ENCODE measurements at regions not wholly inside any gene's neighbourhood (a gene's known extent, or its start where the extent isn't known, plus 50 kb on each side); places are given as distances from the start of the nearest gene placed in this dataset.

- H4K20me1 ChIP-seq (ENCODE audit: insufficient read depth, low read length) = no peaks in the 10 kb centered on the region
- POLR2A ChIA-PET = no interaction called here
- BruUV-seq (replicated peaks) = no TSS peak
- no peak overlapping the region for H3K4me2 ChIP-seq (ENCODE audit: low read length)
- H3K4me1 ChIP-seq (ENCODE audit: insufficient read depth, low read length, poor library complexity, severe bottlenecking) = no peaks in the 10 kb centered on the region
- no peaks in the 10 kb centered on the region for H3K36me3 ChIP-seq (ENCODE audit: insufficient read depth, low read length)
- no peaks in the 10 kb centered on the region for H3K9me3 ChIP-seq (ENCODE audit: low read length)
- no peak overlapping the region for H2AFZ ChIP-seq (ENCODE audit: low read length)
- intact Hi-C loops (cut with micrococcal nuclease; ENCODE audit: unreplicated experiment) = no loop called here
- no peak overlapping the region for H3K27ac ChIP-seq (ENCODE audit: low read depth, low read length, poor library complexity, severe bottlenecking)
- DNase-seq (ENCODE audit: low spot score) = no peak
- TF ChIP-seq CTCF (conservative IDR thresholded peaks at IDR 0.05; ENCODE audit: low read length) (no peak), EZH2phosphoT487 (IDR thresholded peaks at IDR 0.05; ENCODE audit: borderline replicate concordance, low read depth, low read length) (no peak)
- CTCF ChIA-PET (ENCODE audit: unreplicated experiment) = no interaction called here
- H3K9me2 ChIP-seq (ENCODE audit: insufficient read depth, low read length) = no peaks in the 10 kb centered on the region
- no peak overlapping the region for H3K4me3 ChIP-seq (ENCODE audit: low read depth, low read length, poor library complexity, severe bottlenecking)
- no peaks in the 10 kb centered on the region for H3K79me2 ChIP-seq (ENCODE audit: insufficient read depth, low read depth, low read length)
These were observed 343.8 kb downstream of the CAAP1 start for GRCh38 chr9:26548781-26549290.

DNA sequence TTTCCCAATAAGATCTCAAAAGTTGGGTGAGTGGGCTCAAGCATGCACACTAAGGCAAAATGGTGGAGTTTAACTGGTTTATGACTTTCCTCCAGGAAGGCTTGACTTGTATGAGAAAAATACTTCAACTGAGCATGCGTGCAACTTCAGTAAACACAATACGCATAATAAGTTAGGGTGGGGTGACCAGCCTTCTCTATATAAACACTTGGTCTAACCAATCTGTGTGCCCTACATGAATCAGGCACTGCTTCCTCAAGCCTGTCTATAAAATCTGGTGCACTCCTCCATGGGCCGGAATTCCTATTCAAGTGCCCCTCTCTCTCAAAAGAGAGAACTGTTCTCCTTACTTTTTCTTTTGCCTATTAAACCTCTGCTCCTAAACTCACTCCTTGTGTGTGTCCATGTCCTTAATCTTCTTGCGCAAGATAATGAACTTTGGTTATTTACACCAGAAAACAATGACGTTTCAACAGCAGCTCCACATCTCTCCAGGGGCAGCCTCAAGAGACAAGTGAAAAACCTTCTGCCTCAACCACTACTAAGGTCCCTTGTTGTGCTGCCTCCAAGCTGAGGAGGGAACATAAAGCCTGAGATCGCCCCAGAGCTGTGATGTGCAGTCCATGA, 352.6 kb downstream of the CAAP1 start:
- no peak overlapping the region for H3K4me3 ChIP-seq (ENCODE audit: low read depth, low read length, poor library complexity, severe bottlenecking)
- no peaks in the 10 kb centered on the region for H3K79me2 ChIP-seq (ENCODE audit: insufficient read depth, low read depth, low read length)
- TF ChIP-seq CTCF (conservative IDR thresholded peaks at IDR 0.05; ENCODE audit: low read length) (no peak), EZH2phosphoT487 (IDR thresholded peaks at IDR 0.05; ENCODE audit: borderline replicate concordance, low read depth, low read length) (no peak)
- no peak overlapping the region for H2AFZ ChIP-seq (ENCODE audit: low read length)
- no peak overlapping the region for H3K4me2 ChIP-seq (ENCODE audit: low read length)
- H3K9me3 ChIP-seq (ENCODE audit: low read length) = no peaks in the 10 kb centered on the region
- POLR2A ChIA-PET = interaction anchor here (0.6 kb wide), 1 partner anchor 1300 kb away, joined by 3 read pairs; no protein-coding TSS in a partner anchor
- BruUV-seq (replicated peaks) = no TSS peak
- H3K9me2 ChIP-seq (ENCODE audit: insufficient read depth, low read length) = no peaks in the 10 kb centered on the region
- CTCF ChIA-PET (ENCODE audit: unreplicated experiment) = no interaction called here
- no peak for DNase-seq (ENCODE audit: low spot score)
- no peak overlapping the region for H3K27ac ChIP-seq (ENCODE audit: low read depth, low read length, poor library complexity, severe bottlenecking)
- H3K4me1 ChIP-seq (ENCODE audit: insufficient read depth, low read length, poor library complexity, severe bottlenecking) = no peaks in the 10 kb centered on the region
- no peaks in the 10 kb centered on the region for H3K36me3 ChIP-seq (ENCODE audit: insufficient read depth, low read length)
- intact Hi-C loops (cut with micrococcal nuclease; ENCODE audit: unreplicated experiment) = no loop called here
- no peaks in the 10 kb centered on the region for H4K20me1 ChIP-seq (ENCODE audit: insufficient read depth, low read length)

- Histone ChIP-seq H2AFZ (ENCODE audit: low read length) (no peak overlapping the region), H3K4me3 (ENCODE audit: low read depth, low read length, poor library complexity, severe bottlenecking) (no peak overlapping the region), H3K9me3 (ENCODE audit: low read length) (no peaks in the 10 kb centered on the region), H3K36me3 (ENCODE audit: insufficient read depth, low read length) (no peaks in the 10 kb centered on the region), H3K9me2 (ENCODE audit: insufficient read depth, low read length) (no peaks in the 10 kb centered on the region), H3K27ac (ENCODE audit: low read depth, low read length, poor library complexity, severe bottlenecking) (no peak overlapping the region), H3K4me2 (ENCODE audit: low read length) (no peak overlapping the region), H3K4me1 (ENCODE audit: insufficient read depth, low read length, poor library complexity, severe bottlenecking) (no peaks in the 10 kb centered on the region), H3K79me2 (ENCODE audit: insufficient read depth, low read depth, low read length) (no peaks in the 10 kb centered on the region), H4K20me1 (ENCODE audit: insufficient read depth, low read length) (no peaks in the 10 kb centered on the region)
- POLR2A ChIA-PET = no interaction called here
- TF ChIP-seq EZH2phosphoT487 (IDR thresholded peaks at IDR 0.05; ENCODE audit: borderline replicate concordance, low read depth, low read length) = no peak
- no peak for TF ChIP-seq CTCF (conservative IDR thresholded peaks at IDR 0.05; ENCODE audit: low read length)
- CTCF ChIA-PET (ENCODE audit: unreplicated experiment) = no interaction called here
- no TSS peak for BruUV-seq (replicated peaks)
- intact Hi-C loops (cut with micrococcal nuclease; ENCODE audit: unreplicated experiment) = no loop called here
- DNase-seq (ENCODE audit: low spot score) = no peak
These were observed 355.4 kb downstream of the CAAP1 start for GRCh38 chr9:26537211-26537610.

Data from OCI-LY7 (cell line).